D721Med (cell line): ENCODE measurements at regions not wholly inside any gene's neighbourhood (a gene's known extent, or its start where the extent isn't known, plus 50 kb on each side); places are given as distances from the start of the nearest gene placed in this dataset.

Experiments used
- DNase-seq: peaks from one replicate; pipeline ENCODE4 v3.0.0; 2011; ENCODE audit warnings: low spot score; ENCODE audit not compliant: insufficient read length
- FAIRE-seq: peaks from 2 replicates; lab custom pipeline; 2011; peaks lifted over from hg19 to GRCh38; lab: Jason Lieb, UNC
- CTCF ChIP-seq: IDR thresholded peaks from 2 replicates; pipeline ENCODE4 v1.5.1; 2012; ENCODE audit warnings: mild to moderate bottlenecking, control low read depth; ENCODE audit not compliant: insufficient read depth; ENCODE audit errors: missing control alignments

DNA sequence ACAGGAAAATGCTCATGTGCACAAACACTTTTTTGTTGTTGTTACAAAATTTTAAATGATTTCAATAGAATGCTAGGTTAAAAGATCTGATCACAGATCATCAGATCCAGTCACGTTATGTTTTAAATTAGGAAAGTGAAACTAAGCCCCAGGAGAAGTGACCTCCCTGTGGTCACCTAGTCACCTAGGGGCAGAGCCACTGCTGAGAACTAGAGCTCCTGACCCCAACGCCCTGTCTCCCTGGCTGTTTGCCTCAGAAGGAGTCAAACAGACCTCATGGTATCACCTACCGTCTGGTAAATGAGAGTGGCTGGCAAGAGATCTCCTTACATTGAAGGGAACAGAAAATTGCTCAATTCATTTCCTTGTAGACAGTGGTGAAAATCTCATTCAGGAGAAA lies 447.3 kb downstream of the ADRA2A start:
- TF ChIP-seq CTCF = no peak
- DNase-seq (no peak), FAIRE-seq (no peak)

GRCh38 chr10:111525696-111526095 lies 448.9 kb downstream of the ADRA2A start:
- FAIRE-seq (no peak), DNase-seq (no peak)
- TF ChIP-seq CTCF = no peak

GRCh38 chr10:111531690-111532089 lies 454.9 kb downstream of the ADRA2A start:
- DNase-seq (no peak), FAIRE-seq (no peak)
- TF ChIP-seq CTCF = no peak

- no peak for DNase-seq
- no peak for FAIRE-seq
- no peak for TF ChIP-seq CTCF
These were observed 455.3 kb downstream of the ADRA2A start for GRCh38 chr10:111532139-111532538.

DNA sequence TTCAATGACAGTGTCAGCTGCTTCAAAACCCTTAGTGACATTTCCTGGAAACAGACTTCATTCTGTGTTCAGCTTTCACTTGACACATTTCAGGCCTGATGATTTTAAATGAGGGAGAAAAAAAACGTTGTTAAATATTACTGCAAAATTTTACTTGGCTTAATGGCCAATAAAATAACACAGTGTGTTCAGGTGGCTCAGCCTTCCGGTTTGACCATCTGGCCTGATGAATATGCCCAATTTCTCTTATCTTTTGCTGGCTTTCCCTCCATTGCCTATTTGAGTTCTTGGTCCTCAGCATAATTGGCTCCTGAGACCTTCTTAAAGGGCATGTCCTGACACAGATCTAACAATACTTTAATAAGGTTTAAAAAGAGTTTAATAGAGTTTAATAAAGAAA lies 462.4 kb downstream of the ADRA2A start:
- TF ChIP-seq CTCF = no peak
- DNase-seq (no peak), FAIRE-seq (no peak)

GRCh38 chr10:111543854-111544253 lies 467.0 kb downstream of the ADRA2A start:
- no peak for FAIRE-seq
- DNase-seq = no peak
- no peak for TF ChIP-seq CTCF

GRCh38 chr10:111545861-111546605 lies 469.2 kb downstream of the ADRA2A start:
- TF ChIP-seq CTCF = no peak
- no peak for FAIRE-seq

More at GRCh38 chr10:111545861-111546605, 469.2 kb downstream of the ADRA2A start:
- DNase-seq = no peak
